Kidney epithelial cell (primary cell): ENCODE measurements at regions not wholly inside any gene's neighbourhood (a gene's known extent, or its start where the extent isn't known, plus 50 kb on each side); places are given as distances from the start of the nearest gene placed in this dataset.

Source experiments
- DNase-seq: peaks from one replicate; pipeline ENCODE4 v3.0.0-alpha.2; 2010; ENCODE audit warnings: low read depth
- H3K27me3 ChIP-seq: 2 replicates; pipeline ENCODE4 v1.6.0; 2011; ENCODE audit warnings: low read length; ENCODE audit not compliant: control insufficient read depth, insufficient read depth
- H3K36me3 ChIP-seq: 2 replicates; pipeline ENCODE4 v1.5.1; 2011; ENCODE audit warnings: low read length; ENCODE audit not compliant: control insufficient read depth, insufficient read depth
- H3K4me3 ChIP-seq: 2 replicates; pipeline ENCODE4 v1.5.1; 2011; ENCODE audit warnings: low read depth, mild to moderate bottlenecking, control low read depth, low read length
- CTCF ChIP-seq: IDR thresholded peaks from 2 replicates; pipeline ENCODE4 v1.5.1; 2011; ENCODE audit warnings: mild to moderate bottlenecking, moderate library complexity, low read length, control low read depth, inconsistent platforms; ENCODE audit not compliant: insufficient read depth, poor library complexity, severe bottlenecking

- TF ChIP-seq CTCF, result no peak
- no peak overlapping the region for H3K4me3 ChIP-seq
- no peak for DNase-seq
- no peaks in the 10 kb centered on the region for H3K36me3 ChIP-seq
- H3K27me3 ChIP-seq, result no peaks in the 10 kb centered on the region
Measured at GRCh38 chr3:168288511-168289401, 193.0 kb upstream of the GOLIM4 start.

DNA sequence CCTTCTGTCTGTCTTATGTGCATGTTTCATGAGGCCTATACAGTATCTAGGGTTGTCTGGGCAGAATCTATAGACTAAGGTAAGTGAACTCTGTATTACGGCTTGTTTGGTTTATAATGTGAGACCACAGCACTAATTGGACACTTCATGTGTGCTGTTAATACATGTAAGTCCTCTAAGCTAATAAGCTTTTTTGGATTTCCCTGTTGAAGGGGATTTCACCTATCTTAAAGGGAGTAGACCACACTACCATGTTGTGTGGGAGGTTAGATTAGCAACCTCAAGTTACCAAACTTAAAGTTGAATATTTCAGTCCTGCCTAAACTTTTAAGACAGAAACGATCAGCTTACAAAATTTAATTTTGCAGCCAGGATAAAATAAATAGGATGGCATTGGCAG is 189.8 kb upstream of the GOLIM4 start:
- no peak overlapping the region for H3K4me3 ChIP-seq
- no peaks in the 10 kb centered on the region for H3K36me3 ChIP-seq
- no peak for TF ChIP-seq CTCF
- no peak for DNase-seq
- no peaks in the 10 kb centered on the region for H3K27me3 ChIP-seq

DNA sequence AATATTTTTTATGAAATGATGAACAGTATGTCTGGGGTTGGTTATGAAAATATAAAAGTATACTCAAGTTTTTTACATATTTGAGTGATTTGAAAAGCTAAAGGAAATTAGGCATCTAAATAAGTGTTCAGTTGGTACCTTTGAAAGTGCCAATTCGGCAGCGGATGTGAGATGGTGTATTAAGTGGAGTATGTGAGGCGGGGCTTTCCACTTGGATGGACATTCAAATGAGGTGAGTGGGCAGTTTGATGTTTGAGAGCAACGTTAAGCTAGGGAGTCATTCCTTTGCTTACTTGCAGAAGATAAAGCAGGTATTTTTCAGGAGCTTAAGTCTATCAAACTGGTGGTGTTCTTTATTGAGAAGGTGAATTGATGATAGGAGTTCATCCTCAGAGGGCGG is 189.0 kb upstream of the GOLIM4 start:
- no peak overlapping the region for H3K4me3 ChIP-seq
- H3K36me3 ChIP-seq, result no peaks in the 10 kb centered on the region
- DNase-seq, result no peak
- no peak for TF ChIP-seq CTCF
- H3K27me3 ChIP-seq, result no peaks in the 10 kb centered on the region

DNA sequence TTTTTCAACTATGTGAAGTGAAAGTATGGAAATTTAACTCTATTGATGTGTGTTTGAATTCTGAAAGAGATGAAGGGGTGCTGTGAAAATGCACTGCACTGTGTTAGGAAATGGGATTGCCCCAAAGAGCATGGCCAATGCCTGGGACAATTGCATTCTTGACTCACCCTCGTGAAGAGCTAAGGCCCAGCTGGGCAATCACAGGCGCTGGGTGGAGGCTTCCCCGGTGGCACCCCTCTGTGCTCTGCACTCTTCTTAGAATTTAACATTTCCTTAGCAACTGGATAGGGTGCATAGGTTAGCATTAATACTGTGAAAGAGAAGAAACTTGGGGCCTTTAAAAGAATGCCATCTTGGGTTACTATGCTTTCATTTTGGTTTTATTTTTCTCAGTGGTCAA is 179.9 kb upstream of the GOLIM4 start:
- TF ChIP-seq CTCF, result no peak

GRCh38 chr3:168273917-168274316 is 178.2 kb upstream of the GOLIM4 start:
- H3K27me3 ChIP-seq, result no peaks in the 10 kb centered on the region
- TF ChIP-seq CTCF, result no peak
- DNase-seq, result no peak
- no peak overlapping the region for H3K4me3 ChIP-seq
- no peaks in the 10 kb centered on the region for H3K36me3 ChIP-seq

More for the DNA sequence above, 179.9 kb upstream of the GOLIM4 start:
- Histone ChIP-seq H3K27me3 (no peaks in the 10 kb centered on the region), H3K36me3 (no peaks in the 10 kb centered on the region), H3K4me3 (no peak overlapping the region)
- no peak for DNase-seq

GRCh38 chr3:168273036-168273435 is 177.3 kb upstream of the GOLIM4 start:
- Histone ChIP-seq H3K27me3 (no peaks in the 10 kb centered on the region), H3K36me3 (no peaks in the 10 kb centered on the region), H3K4me3 (no peak overlapping the region)
- DNase-seq, result no peak
- TF ChIP-seq CTCF, result no peak
